K562 (cell line): ENCODE measurements at regions not wholly inside any gene's neighbourhood (a gene's known extent, or its start where the extent isn't known, plus 50 kb on each side); places are given as distances from the start of the nearest gene placed in this dataset.

Experiments used
- ERF ChIP-seq: fragments of 450-650 bp; formaldehyde crosslinking; IDR thresholded peaks from 2 replicates; pipeline ENCODE4 v1.4.0; 2020; ENCODE audit warnings: mild to moderate bottlenecking, mixed read lengths
- KAT7 ChIP-seq: sonication (generic); formaldehyde crosslinking; IDR thresholded peaks from 2 replicates; pipeline ENCODE4 v1.8.0; 2022; ENCODE audit warnings: missing genetic modification reagents, mild to moderate bottlenecking, borderline replicate concordance
- SNIP1 ChIP-seq: fragments of 450-650 bp; IDR thresholded peaks from 2 replicates; pipeline ENCODE4 v1.7.1; 2017; ENCODE audit warnings: low read depth, mild to moderate bottlenecking
- SPI1 ChIP-seq: IDR thresholded peaks from 2 replicates; pipeline ENCODE4 v1.6.1; 2011; ENCODE audit warnings: low read depth, low read length, control low read depth, borderline replicate concordance
- ZNF589 ChIP-seq: fragments of 200-800 bp; sonication (Bioruptor generic); IDR thresholded peaks from 2 replicates; pipeline ENCODE4 v1.6.1; 2016; ENCODE audit warnings: low read depth, missing genetic modification characterization, missing compliant biosample characterization
- ZNF639 ChIP-seq, 2 experiments: fragments of 200-800 bp in 1 of 2; sonication (Bioruptor generic) in 1 of 2; sonication (generic) in 1 of 2; formaldehyde crosslinking in 1 of 2; IDR thresholded peaks in 1 of 2; conservative IDR thresholded peaks in 1 of 2; 2 replicates each; pipeline versions ENCODE4 v1.5.0 to v1.6.1; 2016 to 2020; ENCODE audit warnings: missing compliant biosample characterization in 1 of 2, missing genetic modification characterization in 1 of 2, missing genetic modification reagents in 1 of 2
- TF ChIP-seq, protein P1 (sequence below): fragments of 450-650 bp; formaldehyde crosslinking; IDR thresholded peaks from 2 replicates; pipeline ENCODE4 v1.4.0; 2022; ENCODE audit warnings: mild to moderate bottlenecking, moderate library complexity
- TF ChIP-seq, protein P2 (sequence below), 3 experiments: IDR thresholded peaks in 2 of 3; conservative IDR thresholded peaks in 1 of 3; 2 replicates each; pipeline ENCODE4 v1.5.1; 2011 to 2012; ENCODE audit warnings: low read length in 3 of 3, mild to moderate bottlenecking in 3 of 3, control low read depth in 2 of 3, improper control_type of control experiment in 1 of 3, inconsistent platforms in 1 of 3, low read depth in 1 of 3, mixed read lengths in 1 of 3, moderate library complexity in 1 of 3; ENCODE audit not compliant: insufficient read depth in 2 of 3
- TF ChIP-seq, protein P3 (sequence below): fragments of 250-450 bp; sonication (Bioruptor Pico); IDR thresholded peaks from 2 replicates; pipeline ENCODE4 v1.4.0; 2020; ENCODE audit warnings: mild to moderate bottlenecking, moderate library complexity

DNA sequence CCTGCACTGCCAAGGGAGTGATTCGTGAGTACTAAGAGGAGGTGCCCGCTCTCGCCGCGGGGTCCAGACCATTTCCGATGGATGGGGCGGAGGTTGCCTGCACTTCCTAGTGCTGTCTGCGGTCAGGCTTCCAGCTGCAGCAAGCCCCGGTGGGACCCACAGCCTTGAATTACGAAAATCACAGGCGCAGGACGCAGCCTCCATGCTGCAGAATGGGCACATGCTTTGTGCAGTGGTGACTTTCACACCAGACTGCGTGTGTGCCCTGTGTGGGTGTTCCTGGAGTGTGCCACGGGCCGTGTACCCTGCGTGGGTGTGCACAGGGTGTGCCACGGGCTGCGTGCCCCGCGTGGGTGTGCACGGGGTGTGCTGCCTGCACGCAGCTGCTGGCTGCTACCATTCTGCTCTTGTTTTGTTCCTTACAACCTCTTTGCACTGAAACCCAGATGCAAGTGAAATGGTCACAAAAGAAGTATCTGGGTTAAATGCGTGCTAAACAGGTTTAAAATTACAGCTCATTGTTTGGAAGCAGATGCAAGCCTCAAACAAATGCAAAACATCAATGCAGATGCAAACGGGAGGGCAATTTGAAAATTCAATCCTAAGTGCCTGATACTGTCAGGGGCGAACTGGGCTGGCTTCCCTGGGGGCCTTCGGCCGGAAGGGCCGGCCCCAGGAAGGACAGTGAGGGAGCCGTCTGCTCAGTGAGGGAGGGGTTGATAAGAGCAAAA is 221.2 kb upstream of the SOX1 start:
- TF ChIP-seq, protein P1, sequence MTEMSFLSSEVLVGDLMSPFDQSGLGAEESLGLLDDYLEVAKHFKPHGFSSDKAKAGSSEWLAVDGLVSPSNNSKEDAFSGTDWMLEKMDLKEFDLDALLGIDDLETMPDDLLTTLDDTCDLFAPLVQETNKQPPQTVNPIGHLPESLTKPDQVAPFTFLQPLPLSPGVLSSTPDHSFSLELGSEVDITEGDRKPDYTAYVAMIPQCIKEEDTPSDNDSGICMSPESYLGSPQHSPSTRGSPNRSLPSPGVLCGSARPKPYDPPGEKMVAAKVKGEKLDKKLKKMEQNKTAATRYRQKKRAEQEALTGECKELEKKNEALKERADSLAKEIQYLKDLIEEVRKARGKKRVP (CRISPR knock-in tag): no peak
- no peak for TF ChIP-seq ZNF589
- TF ChIP-seq, protein P2, sequence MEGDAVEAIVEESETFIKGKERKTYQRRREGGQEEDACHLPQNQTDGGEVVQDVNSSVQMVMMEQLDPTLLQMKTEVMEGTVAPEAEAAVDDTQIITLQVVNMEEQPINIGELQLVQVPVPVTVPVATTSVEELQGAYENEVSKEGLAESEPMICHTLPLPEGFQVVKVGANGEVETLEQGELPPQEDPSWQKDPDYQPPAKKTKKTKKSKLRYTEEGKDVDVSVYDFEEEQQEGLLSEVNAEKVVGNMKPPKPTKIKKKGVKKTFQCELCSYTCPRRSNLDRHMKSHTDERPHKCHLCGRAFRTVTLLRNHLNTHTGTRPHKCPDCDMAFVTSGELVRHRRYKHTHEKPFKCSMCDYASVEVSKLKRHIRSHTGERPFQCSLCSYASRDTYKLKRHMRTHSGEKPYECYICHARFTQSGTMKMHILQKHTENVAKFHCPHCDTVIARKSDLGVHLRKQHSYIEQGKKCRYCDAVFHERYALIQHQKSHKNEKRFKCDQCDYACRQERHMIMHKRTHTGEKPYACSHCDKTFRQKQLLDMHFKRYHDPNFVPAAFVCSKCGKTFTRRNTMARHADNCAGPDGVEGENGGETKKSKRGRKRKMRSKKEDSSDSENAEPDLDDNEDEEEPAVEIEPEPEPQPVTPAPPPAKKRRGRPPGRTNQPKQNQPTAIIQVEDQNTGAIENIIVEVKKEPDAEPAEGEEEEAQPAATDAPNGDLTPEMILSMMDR (IDR thresholded peaks at IDR 0.05 in 2 of 3, conservative IDR thresholded peaks at IDR 0.05 in 1 of 3; ENCODE audit: insufficient read depth in 2 of 3, low read depth in 1 of 3, low read length in 3 of 3): no peak
- no peak for TF ChIP-seq SPI1
- no peak for TF ChIP-seq SNIP1
- TF ChIP-seq KAT7 (CRISPR knock-in tag): no peak
- TF ChIP-seq, protein P3, sequence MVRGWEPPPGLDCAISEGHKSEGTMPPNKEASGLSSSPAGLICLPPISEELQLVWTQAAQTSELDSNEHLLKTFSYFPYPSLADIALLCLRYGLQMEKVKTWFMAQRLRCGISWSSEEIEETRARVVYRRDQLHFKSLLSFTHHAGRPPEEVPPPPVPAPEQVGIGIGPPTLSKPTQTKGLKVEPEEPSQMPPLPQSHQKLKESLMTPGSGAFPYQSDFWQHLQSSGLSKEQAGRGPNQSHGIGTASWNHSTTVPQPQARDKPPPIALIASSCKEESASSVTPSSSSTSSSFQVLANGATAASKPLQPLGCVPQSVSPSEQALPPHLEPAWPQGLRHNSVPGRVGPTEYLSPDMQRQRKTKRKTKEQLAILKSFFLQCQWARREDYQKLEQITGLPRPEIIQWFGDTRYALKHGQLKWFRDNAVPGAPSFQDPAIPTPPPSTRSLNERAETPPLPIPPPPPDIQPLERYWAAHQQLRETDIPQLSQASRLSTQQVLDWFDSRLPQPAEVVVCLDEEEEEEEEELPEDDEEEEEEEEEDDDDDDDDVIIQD: no peak
- TF ChIP-seq ERF (CRISPR knock-in tag): no peak
- no peak for TF ChIP-seq ZNF639 (CRISPR knock-in tag; conservative IDR thresholded peaks at IDR 0.05 in 1 of 2, IDR thresholded peaks at IDR 0.05 in 1 of 2)
